ENCODE measurements at regions not wholly inside any gene's neighbourhood (a gene's known extent, or its start where the extent isn't known, plus 50 kb on each side); places are given as distances from the start of the nearest gene placed in this dataset.
"Not testable (repeated sequence)": the region's sequence is repeated elsewhere in the genome, so short reads cannot be mapped to it uniquely, and the experiment has no call there.

DNA sequence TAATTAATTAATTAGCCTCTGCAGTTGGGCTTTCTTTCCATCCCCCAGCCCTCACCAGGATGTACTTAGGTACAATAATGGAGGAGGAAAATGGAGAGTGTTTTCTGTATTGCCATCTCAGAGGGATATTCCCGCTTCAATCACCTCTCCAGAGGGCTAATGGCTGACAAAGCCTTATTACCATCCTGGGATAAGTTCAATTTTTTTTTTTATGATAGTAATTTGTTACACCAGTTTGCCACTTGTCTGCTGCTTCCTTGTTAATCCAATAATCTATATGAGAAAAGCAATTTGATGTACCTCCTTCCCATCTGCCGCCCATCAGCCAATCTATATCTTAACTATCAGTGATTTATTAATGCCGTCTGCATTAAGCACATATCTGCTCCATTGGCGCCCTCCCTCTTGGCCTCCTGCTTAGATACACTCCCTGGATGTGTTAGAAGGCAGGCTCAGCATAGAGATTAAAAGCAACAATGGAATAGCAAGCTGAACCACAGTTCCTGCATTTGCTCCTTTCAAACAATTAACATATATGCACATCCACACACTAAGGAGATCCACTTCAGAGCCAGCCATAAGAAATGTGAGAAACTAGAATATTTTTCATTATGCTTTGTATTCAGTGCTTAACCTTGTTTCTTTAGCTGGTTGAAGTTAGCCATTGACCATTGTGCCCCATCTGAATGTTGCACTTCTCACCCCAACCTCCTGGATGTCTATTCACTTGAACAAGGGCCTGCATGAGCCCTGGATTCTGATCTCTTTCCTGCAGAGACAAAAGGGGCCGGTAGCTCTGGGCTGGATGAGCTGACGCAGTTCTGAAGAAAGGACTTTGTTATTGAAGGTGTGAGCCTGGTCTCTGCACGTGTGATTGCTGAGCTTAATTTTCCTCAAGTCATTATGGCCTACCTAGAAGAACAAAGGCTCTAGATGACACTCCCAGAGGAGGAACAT, 237.3 kb upstream of the GAP43 start:
- DNase-seq (ENCODE audit: low read depth in 2 of 2) = no peak

DNA sequence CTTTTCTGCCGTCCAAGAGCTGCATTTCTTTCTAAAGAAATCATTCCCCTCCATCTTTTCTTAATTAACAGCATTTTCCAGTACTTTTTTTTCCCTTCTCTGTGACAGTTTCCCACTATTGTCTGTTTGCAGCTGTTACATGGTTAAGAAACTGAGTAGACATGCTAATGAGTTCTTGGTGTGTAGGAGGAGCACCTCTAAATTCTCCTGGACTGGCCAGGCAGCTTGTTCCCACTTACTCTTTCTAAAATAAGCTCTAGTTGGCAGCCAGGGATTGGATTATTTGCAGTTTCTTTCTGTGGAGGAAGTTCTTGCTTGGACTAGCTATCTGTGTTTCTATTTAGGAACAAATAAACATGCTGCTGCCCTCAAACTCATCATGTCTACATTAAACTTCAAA, 235.1 kb upstream of the GAP43 start:
- DNase-seq (ENCODE audit: low read depth in 2 of 2) = no peak

DNA sequence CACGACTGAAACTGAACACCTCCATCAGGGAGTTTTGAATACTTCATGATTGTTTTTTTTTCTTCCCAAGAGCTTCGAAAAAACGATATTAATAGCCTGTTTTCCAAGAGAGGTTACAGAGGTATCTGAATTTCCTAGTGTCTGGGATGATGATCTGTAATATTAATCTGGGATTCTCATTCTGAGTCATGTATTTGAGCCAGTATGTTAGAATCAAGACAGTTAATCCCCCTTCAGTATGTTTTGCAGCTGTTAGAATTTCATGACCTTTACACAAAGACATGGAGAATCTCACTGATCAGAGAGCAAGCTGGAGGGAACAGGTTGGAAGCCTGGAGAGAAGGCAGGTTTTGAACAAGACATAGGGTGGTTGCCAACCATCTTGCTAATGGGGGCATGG, 234.5 kb upstream of the GAP43 start:
- DNase-seq (ENCODE audit: low read depth in 2 of 2) = no peak

DNA sequence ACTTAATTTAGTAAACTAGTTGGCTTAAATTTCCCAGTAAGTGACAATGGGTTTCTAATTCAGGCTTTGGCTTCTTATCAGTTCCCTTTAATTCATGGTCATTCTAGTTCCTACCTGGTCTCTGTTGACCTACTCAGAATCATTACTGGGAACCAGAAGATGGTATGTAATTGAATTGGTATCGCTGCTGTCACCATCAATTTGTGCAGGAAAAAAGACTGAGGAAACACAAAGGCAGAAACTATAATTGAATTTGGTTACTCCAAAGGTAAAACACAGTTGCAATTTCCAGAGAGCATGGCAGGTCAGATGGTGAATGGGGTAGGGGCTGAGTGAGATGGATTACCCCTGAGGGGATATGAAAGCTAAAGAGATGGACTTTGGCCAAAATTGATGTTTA, 226.5 kb upstream of the GAP43 start:
- no peak for DNase-seq (ENCODE audit: low read depth in 2 of 2)

DNA sequence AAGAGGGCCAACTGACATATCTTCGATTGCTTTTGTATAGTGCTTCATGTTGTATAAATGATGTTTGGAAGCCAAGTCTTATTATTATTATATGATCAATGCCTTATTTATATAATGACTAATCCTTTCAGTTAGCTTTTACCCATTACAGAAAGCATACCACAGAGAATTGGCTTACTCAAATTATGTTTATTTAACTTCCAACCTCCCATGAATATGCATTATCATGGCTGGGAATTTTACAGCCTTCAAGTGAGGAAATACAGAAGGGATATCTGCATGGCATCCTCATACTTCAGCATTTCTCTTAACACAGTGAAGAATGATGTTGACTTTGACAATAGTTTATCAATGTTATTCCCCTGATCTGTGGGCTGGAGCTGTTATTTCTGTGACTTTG, 225.9 kb upstream of the GAP43 start:
- no peak for DNase-seq (ENCODE audit: low read depth in 2 of 2)

DNA sequence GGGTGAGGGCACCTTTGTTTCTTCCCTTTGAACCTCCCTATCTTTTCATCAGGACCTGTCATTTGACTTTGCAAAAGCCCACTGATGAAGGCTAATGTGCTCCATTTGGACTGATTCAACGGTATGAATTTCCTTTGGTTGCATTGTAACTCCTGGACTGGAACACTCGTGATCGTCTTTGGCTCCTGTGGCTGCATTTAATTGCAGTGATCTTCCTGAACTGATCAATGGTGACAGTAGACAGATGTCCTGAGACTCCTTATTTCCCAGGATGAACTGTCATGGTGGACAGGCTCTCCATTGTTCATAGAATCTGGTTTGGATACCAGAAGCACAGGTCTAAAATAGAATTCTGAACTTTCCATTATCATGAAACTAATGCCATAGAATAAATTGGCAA, 224.8 kb upstream of the GAP43 start:
- DNase-seq (ENCODE audit: low read depth in 2 of 2) = no peak

DNA sequence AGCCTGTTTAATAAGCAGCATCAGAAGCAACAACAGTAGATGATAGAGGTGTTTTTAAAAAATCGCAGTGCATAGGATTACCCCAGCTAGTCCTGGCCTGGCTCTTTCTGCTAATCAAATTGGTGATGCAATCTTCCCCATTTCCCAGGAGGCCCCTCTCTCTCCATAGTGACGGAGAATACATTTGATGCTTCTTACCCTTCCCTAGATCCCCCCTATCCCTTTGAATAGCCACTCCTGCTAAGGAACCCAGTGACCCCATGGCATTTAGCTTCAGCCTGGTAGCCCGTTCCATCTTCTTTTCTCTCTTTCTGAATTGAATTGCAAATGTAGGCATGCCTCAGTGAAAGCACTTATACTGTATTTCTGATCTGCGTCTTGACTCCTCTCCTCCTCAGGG, 223.6 kb upstream of the GAP43 start:
- DNase-seq (ENCODE audit: low read depth in 2 of 2) = no peak

DNA sequence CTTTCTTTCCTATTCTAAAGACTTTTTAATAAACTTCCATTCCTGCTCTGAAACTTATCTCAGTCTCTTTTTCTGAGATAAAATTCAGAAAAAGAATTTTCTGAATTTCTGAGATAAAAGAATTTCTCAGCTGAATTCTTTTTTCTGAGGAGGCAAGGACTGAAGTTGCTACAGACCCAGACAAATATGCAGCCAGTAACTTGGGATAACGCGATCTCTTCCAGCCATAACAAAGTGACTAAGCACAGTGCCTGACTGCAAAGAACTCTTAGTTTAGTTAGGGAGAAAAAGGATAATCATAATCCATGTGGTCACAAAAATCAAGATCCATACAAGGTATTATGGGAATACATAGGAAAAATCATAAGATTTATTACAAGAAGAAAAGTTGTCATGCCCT, 222.0 kb upstream of the GAP43 start:
- peak in 1 of 2 donors; percentile 65 for DNase-seq (ENCODE audit: low read depth in 2 of 2)

DNA sequence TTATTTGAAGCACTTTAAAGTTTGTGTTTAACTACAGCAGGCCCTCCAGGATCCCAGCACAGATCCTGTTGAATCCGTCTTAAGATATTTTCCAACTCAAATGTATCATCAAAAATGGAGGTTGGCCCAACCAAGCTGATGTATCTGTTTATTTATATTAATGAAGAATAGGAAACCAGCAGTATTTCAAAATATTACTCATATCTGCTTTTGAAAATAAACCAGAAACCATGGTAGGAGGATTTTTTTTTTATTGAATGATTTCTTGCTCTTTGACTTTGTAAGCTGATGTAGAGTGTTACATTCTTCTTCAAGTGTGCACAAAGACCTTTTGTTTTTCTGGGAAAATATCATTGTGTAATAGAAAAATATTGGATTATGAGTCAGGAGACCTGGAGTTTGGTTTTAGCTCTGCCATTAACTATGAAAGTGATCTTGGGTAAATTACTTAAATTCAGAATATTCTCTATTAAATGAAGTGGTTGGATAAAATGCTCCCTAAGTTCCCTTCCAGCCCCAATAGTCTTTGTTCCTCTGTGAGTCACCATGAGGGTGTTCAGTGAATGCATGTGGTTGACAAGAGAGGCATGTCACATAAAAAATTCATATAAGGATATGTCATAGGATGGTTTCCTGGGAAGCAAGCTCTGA, 221.3 kb upstream of the GAP43 start:
- peak in 1 of 2 donors; percentile 47 for DNase-seq (ENCODE audit: low read depth in 2 of 2)

DNA sequence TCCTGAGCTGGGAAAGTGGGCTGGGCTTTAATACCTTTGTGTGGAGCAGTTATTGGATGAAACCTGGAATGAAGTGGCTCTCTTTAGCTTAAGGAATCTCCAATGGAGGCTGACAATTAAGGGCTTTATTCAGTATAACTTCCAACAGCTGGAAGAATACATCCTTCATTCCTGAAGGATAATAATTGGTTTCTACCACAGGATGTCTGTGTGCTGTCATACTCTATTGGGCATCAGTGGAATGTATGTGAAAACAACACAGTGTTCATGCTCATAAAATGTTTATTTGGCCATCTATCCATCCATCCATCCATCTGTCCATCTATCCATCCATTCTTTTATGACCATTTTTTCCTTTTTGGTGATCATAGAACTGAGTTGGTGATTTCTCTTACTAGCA, 220.7 kb upstream of the GAP43 start:
- no peak for DNase-seq (ENCODE audit: low read depth in 2 of 2)

DNA sequence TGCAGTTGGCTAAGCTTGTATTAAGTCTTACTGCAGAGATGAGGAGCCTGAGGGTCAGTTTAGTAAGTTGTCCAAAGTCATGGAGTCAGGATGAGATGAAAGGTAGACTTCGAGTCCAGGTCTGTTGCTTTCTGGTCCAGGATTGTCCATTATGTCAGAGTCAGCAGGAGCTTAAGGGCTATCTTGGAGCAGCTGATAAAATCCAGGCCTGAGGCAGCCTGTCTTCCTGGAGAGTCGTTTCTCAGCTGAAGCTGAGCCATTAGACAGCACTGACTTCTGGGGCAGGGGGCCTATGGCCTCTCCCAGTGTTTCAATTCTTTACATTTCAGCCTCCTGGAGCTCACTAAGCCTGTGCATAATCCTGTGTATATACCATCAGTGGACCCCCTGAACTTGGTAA, 219.5 kb upstream of the GAP43 start:
- DNase-seq (ENCODE audit: low read depth in 2 of 2) = no peak

DNA sequence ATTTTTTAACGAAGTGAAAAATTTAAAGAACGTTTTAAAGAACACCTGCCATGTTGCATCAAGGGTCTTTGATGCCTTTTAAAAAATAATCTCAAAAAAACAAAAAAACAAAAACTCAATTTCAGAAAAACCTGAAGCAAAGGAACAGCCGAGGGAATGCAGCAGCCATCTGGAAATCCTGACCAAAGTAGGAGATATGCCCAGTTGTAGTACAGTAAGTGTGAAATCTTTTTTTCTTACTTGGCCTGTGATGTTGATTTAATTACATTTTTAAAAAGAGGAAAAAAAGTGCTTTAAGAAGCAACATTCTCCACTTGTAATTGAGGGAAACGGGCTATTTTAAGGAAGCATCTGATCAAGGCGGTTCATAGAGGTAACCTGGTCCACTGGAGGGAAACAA, 213.7 kb upstream of the GAP43 start:
- DNase-seq (ENCODE audit: low read depth in 2 of 2) = no peak

DNA sequence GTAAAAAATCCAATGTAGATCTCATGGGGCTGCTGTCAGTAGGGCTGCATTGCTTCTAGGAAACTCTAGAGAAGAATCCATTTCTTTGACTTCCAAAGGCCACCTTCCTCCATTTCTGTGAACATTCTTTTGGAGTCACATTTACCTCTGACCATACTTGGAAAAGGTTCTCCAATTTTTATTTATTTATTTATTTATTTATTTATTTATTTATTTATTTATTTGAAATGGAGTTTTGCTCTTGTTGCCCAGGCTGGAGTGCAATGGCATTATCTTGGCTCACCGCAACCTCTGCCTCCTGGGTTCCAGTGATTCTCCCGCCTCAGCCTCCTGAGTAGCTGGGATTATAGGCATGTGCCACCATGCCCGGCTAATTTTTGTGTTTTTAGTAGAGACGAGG, 208.7 kb upstream of the GAP43 start:
- not testable (repeated sequence) for DNase-seq (ENCODE audit: low read depth in 2 of 2)

DNA sequence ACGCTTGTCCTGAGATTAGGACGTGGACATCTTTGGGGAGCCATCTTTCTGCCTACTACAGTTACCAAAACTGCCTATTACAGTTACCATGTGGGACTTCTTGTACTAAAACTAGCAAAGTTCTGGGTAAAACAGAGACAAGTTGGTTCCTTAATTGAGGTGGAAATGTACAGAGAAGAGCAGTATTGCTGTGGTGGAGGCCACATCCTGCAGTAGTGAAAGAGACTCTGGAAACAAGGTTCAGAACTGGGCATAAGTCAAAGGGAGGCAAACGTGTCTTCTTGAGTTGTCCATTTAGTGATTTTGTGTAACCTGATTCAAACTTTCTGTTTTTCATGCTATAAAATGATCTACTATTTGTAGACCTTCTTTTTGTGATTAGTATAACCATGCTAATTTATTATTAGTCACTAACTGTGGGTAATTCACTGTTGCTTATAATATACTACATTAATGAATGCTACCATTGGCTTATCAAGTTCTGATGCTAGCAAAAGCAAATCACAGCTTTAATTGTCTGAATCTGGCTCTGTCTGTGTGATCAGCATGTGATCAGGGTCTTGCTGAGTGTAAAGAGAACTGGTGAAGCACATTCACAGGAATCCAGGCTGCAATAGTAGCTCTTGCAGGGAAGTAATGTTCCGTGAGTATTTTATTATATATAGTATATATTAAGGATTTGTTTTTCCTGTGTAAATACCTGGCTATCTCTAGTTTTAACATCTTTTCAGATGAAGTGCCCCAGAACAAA, 207.9 kb upstream of the GAP43 start:
- DNase-seq (ENCODE audit: low read depth in 2 of 2) = no peak

DNA sequence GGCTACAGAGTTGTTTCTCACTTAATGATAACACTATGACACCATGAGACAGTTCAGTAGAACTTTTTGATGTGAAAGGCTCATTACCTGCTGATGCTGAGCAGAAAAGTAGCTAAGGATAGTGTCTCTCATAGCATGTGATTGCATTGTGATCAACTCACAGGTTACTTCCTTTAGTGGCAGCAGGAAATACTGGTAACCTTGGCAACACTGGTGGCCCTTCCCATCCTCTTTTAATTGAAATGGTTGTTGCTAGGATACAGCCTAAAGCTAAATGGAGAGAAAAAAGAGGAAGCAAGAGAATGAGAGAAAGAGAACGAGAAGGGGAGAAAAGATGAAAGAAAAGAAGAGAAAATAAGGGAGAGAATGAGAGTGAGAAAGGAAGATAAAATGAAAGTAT, 204.7 kb upstream of the GAP43 start:
- peak in 1 of 2 donors; percentile 7 for DNase-seq (ENCODE audit: low read depth in 2 of 2)

DNA sequence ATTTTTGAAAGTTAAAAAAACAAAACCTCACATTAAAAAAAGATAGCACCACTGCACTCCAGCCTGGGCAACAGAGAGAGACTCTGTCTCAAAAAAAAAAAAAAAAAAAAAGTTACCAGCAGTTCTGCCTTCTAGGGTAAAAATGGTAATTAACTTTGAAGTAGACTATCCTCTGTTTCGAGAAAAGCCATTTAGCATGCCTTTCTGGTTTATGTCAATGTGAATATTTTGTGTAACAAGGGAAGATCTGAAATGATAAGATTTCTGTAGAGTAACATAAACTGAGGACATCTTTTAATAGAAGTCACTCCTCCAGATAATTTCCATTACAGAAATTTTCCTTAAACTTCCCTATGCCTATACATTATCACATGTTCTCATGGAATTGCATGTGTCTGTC, 203.2 kb upstream of the GAP43 start:
- no peak for DNase-seq (ENCODE audit: low read depth in 2 of 2)

DNA sequence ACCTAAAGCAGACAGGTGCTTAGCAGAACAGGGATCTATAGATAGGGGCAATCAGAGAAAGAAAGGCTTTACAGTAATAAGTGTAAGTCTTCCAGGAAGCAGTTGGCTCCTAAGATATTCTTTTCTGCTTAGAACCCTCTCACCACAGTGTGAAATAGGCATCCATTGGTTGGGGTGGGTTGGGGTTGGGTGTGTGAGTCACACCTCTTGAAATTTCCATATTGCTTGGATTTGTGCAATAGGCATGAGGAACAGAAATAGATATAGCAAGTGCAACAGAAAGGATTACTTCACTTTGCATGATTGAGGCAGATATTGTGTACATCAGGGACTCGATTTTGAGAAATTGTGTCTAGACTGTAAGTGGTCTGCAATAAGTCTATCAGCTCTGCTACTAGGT, 200.1 kb upstream of the GAP43 start:
- DNase-seq (ENCODE audit: low read depth in 2 of 2) = no peak

DNA sequence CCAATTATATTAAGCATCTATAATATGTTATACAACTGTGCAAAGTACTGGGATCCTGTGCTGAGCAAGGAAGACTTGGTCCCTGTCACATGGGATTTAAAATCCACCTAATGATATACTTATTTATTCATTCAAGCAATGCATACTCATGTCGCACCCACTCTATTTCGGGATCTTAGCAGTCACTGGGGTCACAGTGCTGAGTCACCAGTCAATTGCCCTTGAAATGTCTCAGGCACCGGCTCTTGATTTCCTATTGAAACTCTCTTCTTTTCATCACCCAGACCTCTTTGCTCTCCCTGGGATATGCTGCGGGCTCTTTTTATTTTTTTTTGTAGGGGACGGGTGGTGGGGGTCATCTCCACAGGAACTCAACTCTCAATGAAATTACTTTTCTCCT, 194.5 kb upstream of the GAP43 start:
- DNase-seq (ENCODE audit: low read depth in 2 of 2) = no peak

DNA sequence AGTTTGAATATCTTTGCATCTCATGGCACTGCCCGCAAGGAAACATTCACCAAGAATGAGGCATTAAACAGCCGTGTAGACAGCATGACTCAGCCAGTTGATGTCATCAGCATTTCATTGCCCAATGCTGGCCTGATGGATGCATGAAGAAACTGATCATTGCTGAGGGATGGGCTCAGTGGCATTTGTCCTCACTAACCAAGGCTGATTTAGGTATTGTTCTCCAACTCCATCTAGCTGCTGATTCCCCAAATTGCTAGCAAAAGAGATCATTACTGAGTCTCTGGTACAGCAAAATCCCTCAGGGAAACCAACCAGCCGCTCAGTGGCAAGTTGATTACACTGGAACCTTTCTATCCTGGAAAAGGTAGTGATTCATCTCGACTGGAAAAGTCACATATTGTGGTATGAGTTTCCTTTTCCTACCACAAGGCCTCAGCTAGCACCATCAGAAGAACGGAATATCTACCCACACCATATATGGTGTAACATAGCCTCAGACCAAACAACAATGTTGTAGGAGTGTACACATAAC, 186.5 kb upstream of the GAP43 start:
- DNase-seq (ENCODE audit: low read depth in 2 of 2) = peak; percentile 52 to 81

DNA sequence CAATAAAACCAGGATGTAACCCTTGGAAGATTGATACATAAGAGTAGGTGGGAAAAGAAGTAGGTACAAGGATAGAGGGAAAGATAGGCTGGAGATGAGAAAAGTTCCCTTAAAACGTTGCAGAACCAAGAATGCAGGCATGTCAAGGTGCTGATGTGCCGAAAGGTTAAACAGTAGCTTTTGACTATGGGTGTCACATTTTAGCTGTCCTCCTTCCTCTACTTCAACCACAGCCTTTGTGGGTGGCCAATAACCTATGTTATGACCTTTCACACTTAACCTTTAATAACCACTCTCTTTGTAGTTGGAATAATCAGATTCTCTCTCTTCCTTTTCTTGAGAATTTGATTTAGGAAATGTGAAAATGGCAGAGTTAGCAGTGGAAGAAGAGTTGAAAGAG, 184.5 kb upstream of the GAP43 start:
- no peak for DNase-seq (ENCODE audit: low read depth in 2 of 2)

DNA sequence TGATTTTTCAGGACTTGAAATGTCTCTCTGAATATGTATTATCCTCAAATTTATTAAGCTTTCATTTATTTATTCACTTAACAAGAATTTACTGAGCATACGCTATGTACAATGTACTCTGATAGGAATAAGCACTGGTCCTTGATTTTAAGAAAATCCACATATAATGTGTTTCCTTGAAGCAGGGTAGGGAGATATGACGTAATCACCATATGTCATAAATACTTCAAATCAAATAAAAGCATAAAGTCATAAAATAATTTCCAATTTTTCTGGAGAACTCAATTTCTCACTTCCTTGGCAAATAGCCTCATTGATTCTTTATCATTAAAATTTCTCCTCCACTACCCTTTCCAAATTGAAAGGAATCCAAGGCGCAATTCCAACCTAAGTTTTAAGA, 177.8 kb upstream of the GAP43 start:
- DNase-seq (ENCODE audit: low read depth in 2 of 2) = no peak

DNA sequence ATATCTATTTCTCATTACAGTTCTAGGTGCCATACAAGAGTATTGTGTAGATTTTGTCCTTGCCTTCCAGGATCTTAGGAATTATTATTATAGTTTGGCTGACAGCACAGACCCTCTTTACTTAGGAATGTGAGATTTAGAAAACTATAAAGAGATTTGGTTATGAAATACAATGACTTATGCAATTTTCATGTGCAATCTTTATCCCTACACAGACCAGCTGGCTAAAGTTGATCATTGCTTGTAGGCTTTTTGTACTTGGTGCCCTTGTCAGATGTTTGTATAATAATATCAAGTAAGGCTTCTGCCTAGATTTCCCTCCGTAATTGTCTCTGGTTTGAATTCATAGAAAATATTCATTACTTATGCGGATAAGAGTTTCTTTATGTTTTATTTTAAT, 174.5 kb upstream of the GAP43 start:
- DNase-seq (ENCODE audit: low read depth in 2 of 2) = no peak
